ENCODE measurements at regions not wholly inside any gene's neighbourhood (a gene's known extent, or its start where the extent isn't known, plus 50 kb on each side); places are given as distances from the start of the nearest gene placed in this dataset.

GRCh38 chr20:23282111-23282510 is 68.5 kb upstream of the NXT1 start:
- DNase-seq = no peak

GRCh38 chr20:23279836-23280235 is 70.8 kb upstream of the NXT1 start:
- no peak for DNase-seq

- DNase-seq = no peak
These were observed 72.4 kb upstream of the NXT1 start for GRCh38 chr20:23278172-23278571.

- DNase-seq = no peak
These were observed 73.3 kb upstream of the NXT1 start for GRCh38 chr20:23277316-23277715.

- DNase-seq = no peak
These were observed 76.8 kb upstream of the NXT1 start for GRCh38 chr20:23273776-23274175.

- no peak for DNase-seq
These were observed 78.2 kb upstream of the NXT1 start for GRCh38 chr20:23272176-23273029.

- DNase-seq = no peak
These were observed 80.1 kb upstream of the NXT1 start for GRCh38 chr20:23270382-23270911.

- no peak for DNase-seq
These were observed 80.6 kb upstream of the NXT1 start for GRCh38 chr20:23269954-23270353.

GRCh38 chr20:23268792-23269354 is 81.7 kb upstream of the NXT1 start:
- DNase-seq = no peak

GRCh38 chr20:23267909-23268308 is 82.7 kb upstream of the NXT1 start:
- no peak for DNase-seq

GRCh38 chr20:23266530-23267398 is 83.8 kb upstream of the NXT1 start:
- DNase-seq = no peak

- DNase-seq = no peak
These were observed 85.4 kb upstream of the NXT1 start for GRCh38 chr20:23265226-23265625.

- no peak for DNase-seq
These were observed 86.0 kb upstream of the NXT1 start for GRCh38 chr20:23264545-23264944.

GRCh38 chr20:23260181-23260840 is 90.3 kb upstream of the NXT1 start:
- no peak for DNase-seq

- no peak for DNase-seq
These were observed 91.9 kb upstream of the NXT1 start for GRCh38 chr20:23258747-23259121.

GRCh38 chr20:23257848-23258746 is 92.5 kb upstream of the NXT1 start:
- no peak for DNase-seq

- DNase-seq = no peak
These were observed 93.4 kb upstream of the NXT1 start for GRCh38 chr20:23257106-23257761.

GRCh38 chr20:23255716-23256385 is 94.7 kb upstream of the NXT1 start:
- DNase-seq = no peak

- no peak for DNase-seq
These were observed 95.5 kb upstream of the NXT1 start for GRCh38 chr20:23255106-23255505.

All from anterior cingulate cortex (tissue), 58 donors.